ENCODE measurements at regions not wholly inside any gene's neighbourhood (a gene's known extent, or its start where the extent isn't known, plus 50 kb on each side); places are given as distances from the start of the nearest gene placed in this dataset.

- DNase-seq, result no peak
These were observed 327.1 kb downstream of the STIM2 start for GRCh38 chr4:27187786-27188185.

- no peak for DNase-seq
These were observed 329.0 kb downstream of the STIM2 start for GRCh38 chr4:27189683-27190082.

DNA sequence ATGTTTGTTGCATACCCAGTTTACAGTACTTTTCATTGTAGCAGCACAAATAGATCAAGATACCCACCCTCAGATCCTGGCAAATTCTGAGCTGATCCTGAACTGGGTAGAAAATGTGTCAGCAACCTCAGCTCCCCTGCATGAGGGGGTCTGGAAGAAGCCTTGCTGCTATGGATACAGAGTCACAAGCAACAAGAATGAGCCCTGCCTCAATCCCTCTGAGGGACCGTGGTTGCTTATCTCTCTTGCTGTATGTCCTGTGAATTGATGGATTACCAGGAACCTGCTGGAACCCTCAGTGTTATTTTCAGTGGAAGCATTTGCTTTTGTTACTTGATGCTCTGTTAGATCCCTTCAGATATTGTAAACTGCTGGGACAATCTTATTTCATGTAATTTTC lies 331.0 kb downstream of the STIM2 start:
- no peak for DNase-seq

GRCh38 chr4:27194599-27195176 lies 334.0 kb downstream of the STIM2 start:
- no peak for DNase-seq

DNA sequence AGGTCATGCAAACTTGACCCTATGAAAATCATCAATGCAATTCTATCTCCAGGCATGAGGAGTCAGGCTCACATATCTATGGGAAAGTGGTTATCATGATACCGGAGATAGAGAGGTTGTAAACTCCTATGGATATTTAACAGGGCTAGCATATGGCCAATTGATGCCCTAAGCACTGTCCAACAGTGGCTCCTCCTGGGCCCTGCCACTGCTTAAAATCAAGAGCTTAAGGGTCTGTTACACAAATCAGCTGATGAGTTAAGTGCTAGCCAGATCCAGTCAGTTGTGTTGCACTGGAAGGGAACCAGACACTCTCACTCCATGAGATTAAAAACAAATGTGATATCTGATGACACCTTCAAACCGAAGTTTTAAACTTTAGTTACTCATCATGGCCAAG lies 337.6 kb downstream of the STIM2 start:
- no peak for DNase-seq

GRCh38 chr4:27198971-27199370 lies 338.3 kb downstream of the STIM2 start:
- no peak for DNase-seq

- no peak for DNase-seq
These were observed 345.4 kb downstream of the STIM2 start for GRCh38 chr4:27206009-27206408.

DNA sequence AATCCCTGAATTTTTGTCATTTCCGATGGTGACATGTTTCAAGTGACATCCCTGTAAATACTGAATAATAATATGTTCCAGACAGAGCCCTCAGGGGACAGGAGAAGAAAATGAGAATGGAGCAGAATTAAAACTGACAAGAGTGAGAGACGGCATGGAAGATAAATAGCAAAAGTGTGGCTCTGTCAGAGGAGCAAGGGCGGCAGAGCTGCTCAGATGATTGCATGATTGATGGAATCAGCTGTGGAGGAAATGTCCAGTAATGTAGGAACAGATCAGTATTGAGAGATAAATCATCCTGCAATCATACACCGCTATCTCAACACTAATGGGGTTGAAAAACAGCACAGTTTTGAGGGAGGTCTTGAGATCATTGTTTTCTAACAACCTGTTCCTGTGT lies 350.3 kb downstream of the STIM2 start:
- DNase-seq, result no peak

DNA sequence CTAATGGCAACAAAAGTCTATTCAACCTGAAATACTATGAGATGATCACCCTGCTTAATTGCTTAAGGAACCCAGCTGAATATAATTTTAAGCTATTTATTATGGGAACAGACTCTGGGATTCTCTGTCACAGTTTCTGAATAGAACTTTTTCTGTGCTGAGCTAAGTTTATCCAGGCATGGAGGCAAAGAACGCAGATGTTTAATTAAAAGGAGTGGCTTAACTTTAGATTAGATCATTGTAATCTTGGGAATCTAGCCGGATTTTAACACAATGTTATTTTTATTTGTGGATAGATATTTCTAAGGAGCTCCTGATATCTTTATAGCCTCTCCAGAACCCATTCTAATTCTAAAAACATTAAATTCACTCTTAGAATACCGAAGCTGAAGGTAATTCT lies 353.4 kb downstream of the STIM2 start:
- no peak for DNase-seq

DNA sequence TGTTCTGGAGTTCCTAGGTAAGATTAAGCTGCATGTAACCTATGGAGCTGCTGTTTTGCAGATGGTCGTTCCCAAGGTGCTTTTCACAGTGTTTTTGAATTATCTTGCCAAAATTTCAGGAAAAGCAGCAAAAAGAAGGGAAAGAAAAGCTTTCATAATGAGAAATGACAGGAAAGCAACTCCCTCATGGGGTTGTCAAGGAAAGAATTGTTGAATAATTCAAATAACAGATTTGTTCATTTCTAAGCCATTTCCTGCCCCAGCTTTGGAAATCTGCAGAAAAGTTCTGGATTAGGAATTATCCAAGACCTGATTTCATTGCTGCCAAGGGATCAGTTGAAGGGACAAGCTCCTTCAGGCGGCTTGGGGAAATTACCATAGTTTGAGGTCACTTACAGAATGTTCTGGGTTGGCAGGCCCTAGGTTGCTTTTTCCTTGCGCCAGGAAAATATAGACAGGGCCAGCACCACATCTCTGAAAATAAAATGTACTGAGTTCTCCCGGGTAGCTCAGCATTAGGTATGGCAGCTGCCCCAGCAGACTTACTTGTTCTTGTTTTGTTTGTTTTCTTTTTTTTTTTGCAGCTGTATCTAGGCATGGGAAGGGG lies 354.7 kb downstream of the STIM2 start:
- no peak for DNase-seq

DNA sequence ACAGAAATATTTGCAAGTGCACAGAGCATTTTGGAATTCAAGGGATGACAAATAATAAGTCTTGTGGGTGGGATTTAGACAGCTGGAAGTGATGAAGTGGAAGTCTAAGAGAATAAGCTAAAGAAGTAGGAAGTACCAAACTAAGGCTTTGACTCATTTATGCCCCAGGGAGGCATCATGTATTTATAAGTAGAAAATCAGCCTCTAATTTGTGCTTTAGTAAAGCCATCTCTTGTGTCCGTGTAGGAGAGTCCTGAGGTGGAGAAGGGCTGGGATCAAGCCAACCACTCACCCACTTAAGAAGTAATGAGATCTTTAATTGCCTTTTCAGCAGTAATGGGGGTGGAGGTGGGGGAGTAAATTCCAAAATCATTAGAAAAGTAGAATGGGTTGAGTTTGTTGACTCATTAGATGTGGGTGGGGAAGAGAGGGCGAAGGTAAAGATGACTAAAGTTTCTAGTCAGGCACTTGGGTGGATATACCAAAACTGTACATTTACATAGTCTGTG lies 356.7 kb downstream of the STIM2 start:
- DNase-seq, result no peak

- no peak for DNase-seq
These were observed 357.4 kb downstream of the STIM2 start for GRCh38 chr4:27218013-27218412.

- DNase-seq, result no peak
These were observed 362.7 kb downstream of the STIM2 start for GRCh38 chr4:27223326-27223725.

DNA sequence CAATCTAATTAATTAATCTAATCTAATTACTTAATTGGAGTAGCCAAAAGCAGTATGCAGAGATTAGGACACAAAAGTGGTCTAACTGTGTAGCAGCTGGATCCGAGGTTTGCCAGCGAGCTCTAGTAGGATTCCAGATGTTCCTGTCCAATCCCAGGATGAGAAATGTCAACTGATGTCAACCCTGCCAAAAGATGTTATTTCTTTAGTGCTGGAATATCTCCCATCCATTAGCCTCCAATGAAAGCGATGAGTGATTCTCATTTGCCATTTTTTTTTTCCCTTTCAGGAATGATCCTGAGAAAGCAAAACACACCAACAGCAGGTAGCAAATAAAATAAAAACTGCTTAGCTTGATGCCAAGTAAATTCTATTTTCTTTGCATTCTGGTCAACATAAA lies 372.9 kb downstream of the STIM2 start:
- DNase-seq, result no peak

- DNase-seq, result no peak
These were observed 373.8 kb downstream of the STIM2 start for GRCh38 chr4:27234306-27234899.

DNA sequence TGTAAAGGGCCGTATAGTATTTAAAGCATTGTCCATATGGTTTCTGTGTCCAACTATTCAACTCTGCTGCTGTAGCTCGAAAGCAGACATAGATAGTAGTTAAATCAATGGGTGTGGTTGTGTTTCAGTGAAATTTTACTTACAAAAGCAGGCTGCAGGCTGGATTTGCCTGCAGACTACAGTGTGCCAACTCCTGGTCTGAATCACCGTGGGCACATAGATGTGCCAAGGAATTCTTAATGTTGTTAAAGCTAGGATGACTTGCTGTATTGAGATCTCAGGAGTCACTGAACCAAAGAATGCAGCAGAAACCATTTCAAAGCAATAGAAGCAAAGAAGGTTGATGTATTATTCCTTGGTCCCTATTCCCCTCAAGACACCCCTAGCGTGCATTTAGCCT lies 379.0 kb downstream of the STIM2 start:
- no peak for DNase-seq

DNA sequence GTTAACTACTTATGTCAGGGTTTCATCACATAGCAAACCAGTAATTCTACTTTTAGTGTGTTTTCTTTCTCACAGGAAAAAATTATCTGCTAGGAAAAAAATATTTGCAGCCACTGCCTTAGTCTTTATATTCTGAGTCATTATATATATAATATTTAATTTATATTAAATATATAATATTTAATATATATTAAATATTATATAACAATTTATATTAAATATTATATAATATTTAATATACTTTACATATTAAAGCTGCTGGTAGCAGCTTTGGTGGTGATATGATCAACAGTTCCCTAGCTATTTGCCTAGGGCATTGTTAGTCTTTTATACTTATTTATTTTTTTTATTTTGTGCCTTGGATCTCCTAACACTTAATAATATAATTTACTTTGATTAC lies 381.6 kb downstream of the STIM2 start:
- no peak for DNase-seq

DNA sequence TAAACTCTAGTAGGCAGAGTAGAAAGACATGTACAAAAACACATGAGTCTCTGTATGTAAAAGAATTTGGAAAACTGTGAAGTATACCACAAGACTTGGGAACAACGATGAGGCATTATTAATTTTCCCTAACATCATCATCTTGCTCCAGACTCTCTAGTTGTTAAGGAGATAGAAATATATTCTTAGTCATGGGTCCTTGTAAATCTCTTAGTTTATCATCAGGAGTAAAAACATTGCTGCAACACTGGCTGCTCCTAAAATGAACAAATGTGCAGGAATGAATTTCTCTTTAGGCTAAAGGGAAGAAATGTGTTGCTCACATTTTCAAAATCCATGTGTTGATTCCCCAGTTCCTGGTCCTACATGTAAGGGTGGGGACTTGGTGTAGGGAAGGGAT lies 384.6 kb downstream of the STIM2 start:
- no peak for DNase-seq

GRCh38 chr4:27248829-27249228 lies 388.2 kb downstream of the STIM2 start:
- no peak for DNase-seq

DNA sequence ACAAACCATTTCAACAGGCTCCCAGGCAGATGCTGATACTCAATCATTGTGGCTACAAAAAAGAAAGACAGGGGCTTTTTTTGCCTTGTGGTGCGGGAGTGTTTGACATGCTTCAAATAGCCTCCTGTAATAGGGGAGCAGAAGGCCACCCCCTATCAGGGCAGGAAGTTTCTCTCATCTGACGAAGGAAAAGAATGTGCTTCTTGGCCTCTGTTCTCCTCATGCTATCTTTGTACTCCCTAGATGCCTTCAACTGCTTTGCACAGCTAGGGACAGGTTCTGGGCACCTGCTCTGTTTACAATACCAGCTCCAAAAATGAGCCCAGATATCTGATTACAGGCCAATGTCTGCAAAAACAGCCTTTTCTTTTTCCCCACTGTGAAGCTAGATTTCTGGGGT lies 391.1 kb downstream of the STIM2 start:
- no peak for DNase-seq

DNA sequence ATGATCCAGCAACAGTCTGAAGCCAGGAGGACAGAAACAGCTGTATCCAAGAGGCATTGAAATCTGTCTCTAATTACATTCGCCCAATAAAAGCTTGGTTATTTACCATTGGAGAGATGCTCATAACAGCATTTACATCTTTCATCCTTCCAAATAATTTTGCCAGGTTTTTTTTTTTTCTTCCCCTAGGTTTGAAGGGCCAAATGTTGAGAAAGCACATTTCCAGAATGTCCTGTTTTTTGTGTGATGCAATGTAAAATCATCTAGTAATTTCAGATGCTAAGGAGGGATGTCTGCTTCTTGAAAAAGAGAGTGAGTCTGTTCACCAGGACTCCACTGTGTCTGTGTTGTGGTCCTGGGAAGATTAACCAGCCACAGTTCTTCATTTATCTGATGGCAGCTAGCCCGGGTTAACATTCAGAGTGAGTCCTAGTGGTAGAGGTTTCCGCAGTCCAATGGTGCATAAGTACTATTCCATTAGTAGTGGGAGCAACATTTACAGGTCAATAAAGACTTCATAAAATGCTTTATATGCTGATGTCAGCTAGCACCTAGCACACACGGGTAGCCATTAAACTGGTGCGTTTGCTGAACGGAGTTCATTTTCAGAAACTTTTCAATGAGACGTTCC lies 406.8 kb downstream of the STIM2 start:
- no peak for DNase-seq

DNA sequence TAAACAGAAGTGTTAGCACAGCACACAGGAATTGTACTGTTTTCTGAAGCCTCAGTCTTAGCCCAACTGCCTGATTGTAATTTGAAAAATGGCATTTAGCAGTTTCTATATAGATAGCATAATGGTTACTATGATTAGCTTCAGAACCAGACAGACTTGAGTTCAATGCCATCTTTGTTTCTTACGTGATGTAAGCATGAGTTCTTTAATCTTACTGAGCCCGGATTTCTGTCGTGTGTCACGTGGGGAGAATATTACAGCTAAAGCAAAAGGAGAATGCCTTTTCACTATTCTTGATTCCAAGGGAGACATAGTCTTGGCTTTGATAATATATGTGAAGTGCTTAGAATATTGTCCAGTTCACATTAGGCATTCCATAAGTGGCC lies 407.3 kb downstream of the STIM2 start:
- no peak for DNase-seq

GRCh38 chr4:27270435-27270834 lies 409.8 kb downstream of the STIM2 start:
- no peak for DNase-seq

GRCh38 chr4:27271555-27271954 lies 410.9 kb downstream of the STIM2 start:
- no peak for DNase-seq

Measured in amniotic stem cell (primary cell).